Keratinocyte (primary cell): ENCODE measurements at regions not wholly inside any gene's neighbourhood (a gene's known extent, or its start where the extent isn't known, plus 50 kb on each side); places are given as distances from the start of the nearest gene placed in this dataset.

Experiments used
- DNase-seq: peaks from one replicate; pipeline ENCODE4 v3.0.0-alpha.2; 2011; ENCODE audit warnings: low read depth, missing footprints, low spot score
- FAIRE-seq: peaks from 2 replicates; lab custom pipeline; 2011; peaks lifted over from hg19 to GRCh38; lab: Jason Lieb, UNC
- H2AFZ ChIP-seq: 2 replicates; pipeline ENCODE4 v1.6.0; 2012; ENCODE audit warnings: low read length, control low read depth, inconsistent platforms; ENCODE audit not compliant: control insufficient read depth
- H3K27ac ChIP-seq: 2 replicates; pipeline ENCODE4 v1.5.1; 2011; ENCODE audit warnings: low read length; ENCODE audit not compliant: control insufficient read depth, insufficient read depth
- H3K27me3 ChIP-seq: 3 replicates; pipeline ENCODE4 v1.6.0; 2011; ENCODE audit warnings: low read length; ENCODE audit not compliant: control insufficient read depth, insufficient read depth; ENCODE audit errors: extremely low read depth
- H3K36me3 ChIP-seq, 2 experiments: 2 replicates in 1 of 2; 3 replicates in 1 of 2; pipeline ENCODE4 v1.5.1; 2011; ENCODE audit warnings: low read length in 2 of 2, mild to moderate bottlenecking in 1 of 2; ENCODE audit not compliant: control insufficient read depth in 2 of 2, insufficient read depth in 2 of 2; ENCODE audit errors: extremely low read depth in 1 of 2
- H3K4me1 ChIP-seq: 3 replicates; pipeline ENCODE4 v1.5.1; 2011; ENCODE audit warnings: low read length; ENCODE audit not compliant: control insufficient read depth, insufficient read depth; ENCODE audit errors: extremely low read depth
- H3K4me2 ChIP-seq: 3 replicates; pipeline ENCODE4 v1.6.0; 2011; ENCODE audit warnings: low read depth, low read length; ENCODE audit not compliant: control insufficient read depth, insufficient read depth; ENCODE audit errors: extremely low read depth
- H3K4me3 ChIP-seq, 3 experiments: fragments of 200-600 bp in 1 of 3; sonication (generic) in 1 of 3; 2 replicates in 2 of 3; 3 replicates in 1 of 3; pipeline ENCODE4 v1.5.1; 2011 to 2016; ENCODE audit warnings: low read length in 3 of 3, mild to moderate bottlenecking in 3 of 3, control low read depth in 2 of 3, inconsistent platforms in 1 of 3, low read depth in 1 of 3, mixed read lengths in 1 of 3, mixed run types in 1 of 3, moderate library complexity in 1 of 3; ENCODE audit not compliant: control insufficient read depth in 2 of 3, insufficient read depth in 2 of 3; ENCODE audit errors: extremely low read depth in 1 of 3
- H3K79me2 ChIP-seq: 2 replicates; pipeline ENCODE4 v1.6.0; 2012; ENCODE audit warnings: low read length; ENCODE audit not compliant: control insufficient read depth, insufficient read depth
- H3K9ac ChIP-seq: 3 replicates; pipeline ENCODE4 v1.6.0; 2011; ENCODE audit warnings: low read length; ENCODE audit not compliant: control insufficient read depth, insufficient read depth; ENCODE audit errors: extremely low read depth
- H3K9me1 ChIP-seq: 3 replicates; pipeline ENCODE4 v1.6.0; 2011; ENCODE audit warnings: low read length; ENCODE audit not compliant: control insufficient read depth, insufficient read depth; ENCODE audit errors: extremely low read depth
- H3K9me3 ChIP-seq: 2 replicates; pipeline ENCODE4 v1.5.1; 2012; ENCODE audit warnings: low read depth, low read length; ENCODE audit not compliant: control insufficient read depth
- H4K20me1 ChIP-seq: 3 replicates; pipeline ENCODE4 v1.6.0; 2011; ENCODE audit warnings: low read length; ENCODE audit not compliant: control insufficient read depth, insufficient read depth; ENCODE audit errors: extremely low read depth
- CTCF ChIP-seq, 3 experiments: IDR thresholded peaks in 1 of 3; conservative IDR thresholded peaks in 1 of 3; optimal IDR thresholded peaks in 1 of 3; 2 replicates in 2 of 3; 3 replicates in 1 of 3; pipeline versions ENCODE3 to v1.5.1; 2011; ENCODE audit warnings: low read length in 3 of 3, mild to moderate bottlenecking in 3 of 3, moderate library complexity in 2 of 3, control low read depth in 1 of 3, inconsistent platforms in 1 of 3; ENCODE audit not compliant: insufficient read depth in 2 of 3; ENCODE audit errors: extremely low read depth in 1 of 3
- EZH2 ChIP-seq: IDR thresholded peaks from one replicate; pipeline ENCODE4 v1.6.1; 2012; ENCODE audit warnings: inconsistent platforms, mild to moderate bottlenecking, low read length, moderate library complexity
- dilution Hi-C: fragments of 300-500 bp; cut with MboI; formaldehyde crosslinking; loops from one replicate; pipeline ENCODE4 v1.7.0; 2020; ENCODE audit warnings: low sequenced_read_pairs; ENCODE audit not compliant: extremely low pct_ligation_motif_present

- H3K9me1 ChIP-seq = no peaks in the 10 kb centered on the region
- no peak overlapping the region for H3K4me2 ChIP-seq
- no peak overlapping the region for H2AFZ ChIP-seq
- no peaks in the 10 kb centered on the region for H3K36me3 ChIP-seq
- dilution Hi-C loops = no loop called here
- no peaks in the 10 kb centered on the region for H3K9me3 ChIP-seq
- no peak for FAIRE-seq
- peaks cover 40% of the 10 kb centered on the region for H3K4me1 ChIP-seq
- H3K79me2 ChIP-seq = peaks cover 2% of the 10 kb centered on the region
- no peak overlapping the region for H3K4me3 ChIP-seq
- no peak overlapping the region for H3K27ac ChIP-seq
- peaks cover 3% of the 10 kb centered on the region for H4K20me1 ChIP-seq
- H3K9ac ChIP-seq = no peak overlapping the region
- TF ChIP-seq CTCF (optimal IDR thresholded peaks at IDR 0.05 in 1 of 3, IDR thresholded peaks at IDR 0.05 in 1 of 3, conservative IDR thresholded peaks at IDR 0.05 in 1 of 3; ENCODE audit: extremely low read depth in 1 of 3, insufficient read depth in 2 of 3, low read length in 3 of 3) (no peak), EZH2 (no peak)
- no peaks in the 10 kb centered on the region for H3K27me3 ChIP-seq
- DNase-seq = no peak
Observed at GRCh38 chr12:107356937-107357295, 263.6 kb upstream of the CRY1 start.

- FAIRE-seq (no peak), DNase-seq (no peak)
- Histone ChIP-seq H3K27ac (no peak overlapping the region), H3K9ac (no peak overlapping the region), H4K20me1 (no peaks in the 10 kb centered on the region), H3K27me3 (no peaks in the 10 kb centered on the region), H2AFZ (no peak overlapping the region), H3K79me2 (no peaks in the 10 kb centered on the region), H3K9me3 (no peaks in the 10 kb centered on the region), H3K4me2 (no peak overlapping the region), H3K9me1 (no peaks in the 10 kb centered on the region), H3K4me1 (peaks cover 28% of the 10 kb centered on the region), H3K36me3 (no peaks in the 10 kb centered on the region), H3K4me3 (no peak overlapping the region)
- TF ChIP-seq EZH2 (no peak), CTCF (optimal IDR thresholded peaks at IDR 0.05 in 1 of 3, IDR thresholded peaks at IDR 0.05 in 1 of 3, conservative IDR thresholded peaks at IDR 0.05 in 1 of 3; ENCODE audit: extremely low read depth in 1 of 3, insufficient read depth in 2 of 3, low read length in 3 of 3) (no peak)
- dilution Hi-C loops = no loop called here
Observed at GRCh38 chr12:107359382-107359781, 266.0 kb upstream of the CRY1 start.
